Testis (tissue), 2 donors: ENCODE measurements at regions not wholly inside any gene's neighbourhood (a gene's known extent, or its start where the extent isn't known, plus 50 kb on each side); places are given as distances from the start of the nearest gene placed in this dataset.

ENCODE experiments used
- POLR2A ChIP-seq: fragments of 450-650 bp; IDR thresholded peaks from one replicate; pipeline ENCODE4 v1.6.1; 2017; ENCODE audit warnings: antibody characterized with exemption, mild to moderate bottlenecking, moderate library complexity
- TF ChIP-seq, protein P1 (sequence below), 3 experiments: fragments of 450-650 bp in 2 of 3; fragments of 200-600 bp in 1 of 3; sonication (generic) in 1 of 3; IDR thresholded peaks; one replicate each; pipeline ENCODE4 v1.5.1; 2016 to 2019; ENCODE audit warnings: antibody characterized with exemption in 3 of 3, mild to moderate bottlenecking in 2 of 3, moderate library complexity in 1 of 3

DNA sequence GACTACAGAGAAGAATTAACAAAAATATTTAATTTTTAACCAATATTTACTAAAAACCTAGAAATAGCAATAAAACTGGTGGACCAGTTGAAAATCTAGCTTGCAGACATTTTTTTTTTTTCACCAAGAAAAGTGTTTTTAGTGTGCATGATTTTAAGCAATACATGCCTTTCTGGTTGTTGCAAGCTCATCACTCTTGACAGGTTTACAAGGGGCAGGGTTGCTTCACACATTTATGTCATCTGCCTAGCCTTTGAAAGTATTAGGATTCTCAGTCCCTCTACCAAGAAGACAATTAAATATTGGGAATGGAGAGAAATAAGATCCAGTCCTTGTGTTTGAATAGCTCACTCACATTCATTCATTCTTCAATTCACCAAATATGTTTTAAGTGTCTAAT, 53.8 kb upstream of the LYPLAL1 start:
- TF ChIP-seq, protein P1, sequence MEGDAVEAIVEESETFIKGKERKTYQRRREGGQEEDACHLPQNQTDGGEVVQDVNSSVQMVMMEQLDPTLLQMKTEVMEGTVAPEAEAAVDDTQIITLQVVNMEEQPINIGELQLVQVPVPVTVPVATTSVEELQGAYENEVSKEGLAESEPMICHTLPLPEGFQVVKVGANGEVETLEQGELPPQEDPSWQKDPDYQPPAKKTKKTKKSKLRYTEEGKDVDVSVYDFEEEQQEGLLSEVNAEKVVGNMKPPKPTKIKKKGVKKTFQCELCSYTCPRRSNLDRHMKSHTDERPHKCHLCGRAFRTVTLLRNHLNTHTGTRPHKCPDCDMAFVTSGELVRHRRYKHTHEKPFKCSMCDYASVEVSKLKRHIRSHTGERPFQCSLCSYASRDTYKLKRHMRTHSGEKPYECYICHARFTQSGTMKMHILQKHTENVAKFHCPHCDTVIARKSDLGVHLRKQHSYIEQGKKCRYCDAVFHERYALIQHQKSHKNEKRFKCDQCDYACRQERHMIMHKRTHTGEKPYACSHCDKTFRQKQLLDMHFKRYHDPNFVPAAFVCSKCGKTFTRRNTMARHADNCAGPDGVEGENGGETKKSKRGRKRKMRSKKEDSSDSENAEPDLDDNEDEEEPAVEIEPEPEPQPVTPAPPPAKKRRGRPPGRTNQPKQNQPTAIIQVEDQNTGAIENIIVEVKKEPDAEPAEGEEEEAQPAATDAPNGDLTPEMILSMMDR (IDR thresholded peaks at IDR 0.05) = no peak
- TF ChIP-seq POLR2A = no peak
